Stimulated activated CD8-positive, alpha-beta memory T cell treated with anti-CD3 and anti-CD28 coated beads, Interleukin-12 subunit alpha, Interleukin-12 subunit beta, amount 100 ng/mL, for 4 hours (primary cell): ENCODE measurements at regions not wholly inside any gene's neighbourhood (a gene's known extent, or its start where the extent isn't known, plus 50 kb on each side); places are given as distances from the start of the nearest gene placed in this dataset.
"Not testable (repeated sequence)": the region's sequence is repeated elsewhere in the genome, so short reads cannot be mapped to it uniquely, and the experiment has no call there.

Experiments
- DNase-seq: peaks from one replicate; pipeline ENCODE4 v3.0.0-alpha.2; 2020; ENCODE audit warnings: low read depth

DNA sequence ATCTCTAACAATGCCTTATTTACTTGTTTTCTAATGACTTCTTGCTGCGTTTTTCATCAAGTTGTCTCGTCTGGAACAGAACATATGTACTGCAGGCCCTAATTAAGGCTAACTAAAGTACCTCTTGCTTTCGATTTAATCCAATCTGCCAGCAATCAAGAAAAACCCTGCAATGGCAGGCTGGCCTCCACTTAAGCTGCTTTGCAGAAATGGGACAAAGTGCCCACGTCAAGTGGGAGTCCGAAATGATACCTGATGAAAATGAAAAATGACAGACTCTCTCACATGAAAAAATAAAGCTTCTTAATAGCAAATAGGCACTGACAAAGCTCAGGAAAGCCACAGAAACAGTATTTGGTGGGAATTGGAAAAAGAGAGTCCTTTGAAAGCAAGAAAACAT, 1454.7 kb downstream of the FAM181B start:
- DNase-seq = no peak

DNA sequence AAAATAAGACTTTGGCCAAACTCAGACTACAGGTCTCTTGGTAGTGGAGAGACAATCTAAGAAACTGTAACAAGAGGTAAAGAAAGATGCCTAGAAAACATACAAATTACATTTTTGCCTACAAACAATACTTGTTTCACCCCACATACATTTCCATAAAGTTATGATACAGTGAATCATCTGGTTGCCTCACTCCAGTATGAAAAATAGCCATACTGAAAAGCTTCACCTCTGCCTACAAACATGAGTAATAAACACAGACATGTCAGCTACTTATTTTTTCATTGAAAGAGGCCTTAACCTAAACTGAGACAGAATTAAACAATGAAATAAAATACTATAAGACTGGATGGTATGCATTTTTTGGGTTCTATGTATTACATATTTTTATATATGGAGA, 1463.0 kb downstream of the FAM181B start:
- DNase-seq = no peak

- no peak for DNase-seq
Measured at GRCh38 chr11:81267246-81267645, 1466.4 kb downstream of the FAM181B start.

GRCh38 chr11:81259471-81259870, 1474.2 kb downstream of the FAM181B start:
- DNase-seq = no peak

- no peak for DNase-seq
Measured at GRCh38 chr11:81255895-81256294, 1477.8 kb downstream of the FAM181B start.

DNA sequence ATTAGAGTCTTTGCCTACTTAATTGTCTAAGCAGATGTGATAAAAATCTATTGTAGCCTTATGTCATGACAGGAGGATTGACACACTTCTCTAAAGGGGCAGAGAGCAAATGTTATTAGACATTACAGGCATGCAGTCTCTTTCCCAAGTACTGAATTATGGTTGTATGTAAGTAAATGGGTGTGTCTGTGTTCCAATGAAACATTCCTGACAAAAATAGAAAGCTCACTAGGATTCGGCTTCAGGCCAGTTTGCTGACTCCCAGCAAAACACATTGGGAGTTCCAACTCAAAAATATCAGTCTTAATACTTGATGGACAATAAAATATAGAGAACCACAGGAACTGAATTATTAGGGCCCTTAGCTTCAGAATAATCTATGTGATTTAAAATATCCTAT, 1480.4 kb downstream of the FAM181B start:
- no peak for DNase-seq

GRCh38 chr11:81246941-81247340, 1486.7 kb downstream of the FAM181B start:
- no peak for DNase-seq

DNA sequence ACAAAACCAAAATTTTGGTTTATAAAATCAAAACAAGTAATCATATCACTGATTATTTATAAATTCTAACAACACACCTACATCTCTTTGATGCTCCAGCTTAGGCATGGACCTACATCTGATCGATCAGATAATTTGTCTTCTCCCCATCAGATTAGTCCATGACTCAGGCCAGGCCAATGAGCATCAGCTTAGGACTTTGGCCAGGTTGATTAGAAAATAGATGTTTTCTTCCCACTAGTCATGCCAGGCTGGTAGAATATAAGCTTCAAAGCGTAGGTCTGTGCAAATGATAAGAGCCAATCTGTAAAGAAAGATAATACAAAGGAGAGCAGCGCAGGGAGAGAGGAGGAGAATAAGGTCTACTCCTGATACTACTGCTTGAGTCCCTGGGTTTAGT, 1487.9 kb downstream of the FAM181B start:
- DNase-seq = no peak

- DNase-seq = no peak
Measured at GRCh38 chr11:81241672-81242275, 1491.9 kb downstream of the FAM181B start.

- DNase-seq = no peak
Measured at GRCh38 chr11:81237139-81237538, 1496.5 kb downstream of the FAM181B start.

DNA sequence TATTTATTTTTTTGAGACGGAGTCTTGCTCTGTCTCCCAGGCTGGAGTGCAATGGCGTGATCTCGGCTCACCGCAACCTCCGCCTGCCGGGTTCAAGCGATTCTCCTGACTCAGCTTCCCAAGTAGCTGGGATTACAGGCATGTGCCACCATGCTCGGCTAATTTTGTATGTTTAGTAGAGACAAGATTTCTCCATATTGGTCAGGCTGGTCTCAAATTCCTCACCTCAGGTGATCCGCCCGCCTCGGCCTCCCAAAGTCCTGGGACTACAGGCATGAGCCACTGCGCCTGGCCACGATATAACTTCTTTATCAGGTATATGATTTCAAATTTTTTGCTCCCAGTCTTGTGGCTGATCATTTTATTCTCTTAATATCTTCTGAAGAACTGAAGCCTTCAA, 1506.3 kb downstream of the FAM181B start:
- not testable (repeated sequence) for DNase-seq

DNA sequence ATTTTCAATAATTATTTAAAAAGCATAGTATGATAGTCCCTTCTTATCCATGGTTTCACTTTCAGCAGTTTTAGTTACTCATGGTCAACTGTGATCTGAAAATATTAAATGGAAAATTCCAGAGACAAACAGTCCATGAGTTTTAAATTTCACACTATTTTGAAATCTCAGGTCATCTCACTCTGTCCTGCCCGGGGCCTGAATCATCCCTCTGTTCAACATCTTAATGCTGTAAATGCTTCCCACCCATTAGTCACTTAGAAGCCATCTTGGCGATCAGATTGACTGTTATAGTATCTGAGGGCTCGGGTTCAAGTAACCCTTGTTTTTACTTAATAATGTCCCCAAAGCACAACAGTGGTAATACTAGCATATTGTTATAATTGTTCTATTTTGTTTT, 1509.3 kb downstream of the FAM181B start:
- DNase-seq = no peak

GRCh38 chr11:81222491-81222890, 1511.2 kb downstream of the FAM181B start:
- DNase-seq = no peak

GRCh38 chr11:81220146-81220895, 1513.3 kb downstream of the FAM181B start:
- DNase-seq = no peak

- no peak for DNase-seq
Measured at GRCh38 chr11:81219661-81220060, 1514.0 kb downstream of the FAM181B start.

- DNase-seq = no peak
Measured at GRCh38 chr11:81218440-81218839, 1515.2 kb downstream of the FAM181B start.

GRCh38 chr11:81211050-81211449, 1522.6 kb downstream of the FAM181B start:
- DNase-seq = no peak

- no peak for DNase-seq
Measured at GRCh38 chr11:81207421-81208054, 1526.1 kb downstream of the FAM181B start.

- DNase-seq = no peak
Measured at GRCh38 chr11:81203876-81204275, 1529.8 kb downstream of the FAM181B start.

DNA sequence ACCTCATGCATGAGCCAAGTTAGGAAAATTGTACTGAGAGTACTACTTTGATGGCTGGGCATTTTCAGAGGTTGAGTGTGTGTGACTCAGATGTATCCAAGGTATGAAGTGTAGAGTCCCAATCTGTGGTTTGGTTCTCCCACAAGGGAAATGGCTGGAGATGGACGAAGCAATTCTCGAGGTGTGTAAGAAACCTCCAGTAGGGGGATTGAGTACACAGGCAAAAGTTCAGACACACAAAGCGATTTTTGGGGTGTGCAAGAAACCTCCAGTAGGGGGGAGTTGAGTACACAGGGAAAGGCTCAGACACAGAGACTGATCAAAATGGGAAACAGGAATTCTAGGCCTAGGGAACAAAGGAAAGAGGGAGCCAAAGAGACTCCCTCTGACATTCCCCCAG, 1536.3 kb downstream of the FAM181B start:
- DNase-seq = no peak

GRCh38 chr11:81192516-81192915, 1541.1 kb downstream of the FAM181B start:
- DNase-seq = no peak

DNA sequence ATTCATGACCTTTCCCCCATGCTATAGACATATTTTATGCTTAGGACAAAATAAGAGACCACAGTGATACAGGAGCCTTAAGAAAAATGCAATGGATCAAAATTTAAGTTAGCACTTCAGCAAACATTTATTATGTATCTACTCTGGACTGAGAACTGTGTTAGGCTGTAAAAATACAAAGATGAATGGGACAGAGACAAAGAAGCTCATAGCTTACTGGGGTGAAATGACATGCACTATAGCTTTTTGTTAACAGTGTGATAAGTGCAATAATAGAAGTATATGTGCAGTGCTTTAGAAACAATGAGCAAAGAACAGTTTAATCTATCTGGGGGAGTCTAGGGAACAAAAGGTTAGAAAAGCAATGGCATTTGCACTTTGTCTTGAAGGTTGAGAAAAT, 1543.1 kb downstream of the FAM181B start:
- DNase-seq = no peak

DNA sequence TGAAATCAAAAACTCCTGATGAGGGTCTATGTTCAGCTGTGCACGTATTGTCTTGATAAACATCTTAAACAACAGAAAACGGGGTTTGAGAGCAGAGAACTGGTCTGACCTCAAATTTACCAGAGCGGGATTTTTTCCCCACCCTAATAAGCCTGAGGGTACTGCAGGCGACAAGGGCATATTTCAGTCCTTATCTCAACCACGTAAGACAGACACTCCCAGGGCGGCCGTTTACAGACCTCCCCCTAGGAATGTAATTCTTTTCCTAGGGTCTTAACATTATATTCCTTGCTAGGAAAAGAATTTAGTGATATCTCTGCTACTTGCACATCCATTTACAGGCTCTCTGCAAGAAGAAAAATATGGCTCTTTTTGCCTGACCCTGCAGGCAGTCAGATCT, 1546.6 kb downstream of the FAM181B start:
- not testable (repeated sequence) for DNase-seq
